H1 (cell line): ENCODE measurements at regions not wholly inside any gene's neighbourhood (a gene's known extent, or its start where the extent isn't known, plus 50 kb on each side); places are given as distances from the start of the nearest gene placed in this dataset.

Source experiments
- CTCF ChIA-PET: fragments of 300-600 bp; sonication (Branson Sonifier 250); formaldehyde crosslinking; loops from one replicate; lab custom pipeline; 2021; ENCODE audit not compliant: partially characterized antibody; lab: Charles Lee
- POLR2A ChIA-PET: fragments of 300-600 bp; sonication (Branson Sonifier 250); formaldehyde crosslinking; loops from one replicate; lab custom pipeline; 2021; ENCODE audit warnings: inconsistent platforms; ENCODE audit not compliant: partially characterized antibody; lab: Charles Lee
- DNase-seq, 2 experiments: peaks; one replicate each; pipeline versions ENCODE4 v3.0.0 to v3.0.0-alpha.2; 2010 to 2022; ENCODE audit warnings: low spot score in 2 of 2, low read depth in 1 of 2, mixed read lengths in 1 of 2
- FAIRE-seq: peaks from 2 replicates; lab custom pipeline; 2011; peaks lifted over from hg19 to GRCh38; lab: Jason Lieb, UNC
- H2AFZ ChIP-seq: 2 replicates; pipeline ENCODE4 v1.8.1; 2012; ENCODE audit warnings: low read length, inconsistent platforms
- H2AK5ac ChIP-seq: 2 replicates; pipeline ENCODE4 v1.6.1; 2013; ENCODE audit warnings: low read depth, low read length
- H2BK120ac ChIP-seq: replicated peaks from 2 replicates; pipeline ENCODE3; 2013; ENCODE audit warnings: low read depth, low read length, inconsistent platforms
- H2BK12ac ChIP-seq: 2 replicates; pipeline ENCODE4 v1.6.1; 2013; ENCODE audit warnings: low read depth, low read length
- H2BK15ac ChIP-seq: 2 replicates; pipeline ENCODE4 v1.6.1; 2013; ENCODE audit warnings: low read length
- H2BK20ac ChIP-seq: 2 replicates; pipeline ENCODE4 v1.6.1; 2013; ENCODE audit warnings: low read length
- H2BK5ac ChIP-seq: 2 replicates; pipeline ENCODE4 v1.6.1; 2013; ENCODE audit warnings: low read depth, low read length
- H3K14ac ChIP-seq: 2 replicates; pipeline ENCODE4 v1.6.1; 2013; ENCODE audit warnings: inconsistent platforms; ENCODE audit not compliant: insufficient read length
- H3K18ac ChIP-seq: 2 replicates; pipeline ENCODE4 v1.6.1; 2013; ENCODE audit warnings: low read length; ENCODE audit errors: extremely low read depth
- H3K23ac ChIP-seq: 2 replicates; pipeline ENCODE4 v1.6.1; 2013; ENCODE audit warnings: inconsistent platforms; ENCODE audit not compliant: insufficient read length
- H3K23me2 ChIP-seq: 2 replicates; pipeline ENCODE4 v1.6.1; 2013; ENCODE audit warnings: low read depth, low read length
- H3K27ac ChIP-seq: 2 replicates; pipeline ENCODE4 v1.6.1; 2011; ENCODE audit warnings: low read depth, low read length, inconsistent platforms
- H3K27me3 ChIP-seq, 4 experiments: replicated peaks in 1 of 4; 1 replicate in 1 of 4; 2 replicates in 3 of 4; pipeline versions ENCODE4 v1.6.1 to v1.8.1; 2011 to 2013; ENCODE audit warnings: low read length in 3 of 4, mild to moderate bottlenecking in 3 of 4, inconsistent platforms in 2 of 4, mixed read lengths in 2 of 4, moderate library complexity in 1 of 4; ENCODE audit not compliant: control insufficient read depth in 3 of 4, insufficient read depth in 3 of 4; ENCODE audit errors: extremely low read depth in 1 of 4
- H3K36me3 ChIP-seq, 4 experiments: 2 replicates each; pipeline versions ENCODE4 v1.6.1 to v1.8.1; 2011 to 2013; ENCODE audit warnings: mild to moderate bottlenecking in 4 of 4, low read length in 3 of 4, moderate library complexity in 2 of 4, control low read depth in 1 of 4, inconsistent platforms in 1 of 4; ENCODE audit not compliant: insufficient read depth in 4 of 4, control insufficient read depth in 2 of 4
- H3K4ac ChIP-seq: replicated peaks from 2 replicates; pipeline ENCODE3; 2013; ENCODE audit warnings: low read length, low read depth, mixed read lengths, inconsistent platforms; ENCODE audit not compliant: insufficient read length
- H3K4me1 ChIP-seq, 4 experiments: replicated peaks in 1 of 4; 1 replicate in 1 of 4; 2 replicates in 3 of 4; pipeline versions ENCODE4 v1.6.1 to v1.8.1; 2011 to 2013; ENCODE audit warnings: low read length in 3 of 4, inconsistent platforms in 2 of 4, mixed read lengths in 1 of 4; ENCODE audit not compliant: insufficient read depth in 4 of 4, control insufficient read depth in 3 of 4
- H3K4me2 ChIP-seq, 2 experiments: 2 replicates each; pipeline versions ENCODE4 v1.6.1 to v1.8.1; 2011 to 2013; ENCODE audit warnings: low read depth in 2 of 2, low read length in 2 of 2, control low read depth in 1 of 2, inconsistent platforms in 1 of 2, mild to moderate bottlenecking in 1 of 2; ENCODE audit not compliant: insufficient read depth in 1 of 2
- H3K4me3 ChIP-seq, 4 experiments: fragments of 200-600, 300-600 bp in 1 of 4; sonication (generic), shearing (Covaris generic), sonication (Bioruptor Twin) in 1 of 4; 2 replicates each; pipeline versions ENCODE4 v1.5.1 to v1.8.1; 2011 to 2016; ENCODE audit warnings: low read length in 4 of 4, low read depth in 3 of 4, control low read depth in 2 of 4, inconsistent platforms in 2 of 4, mild to moderate bottlenecking in 2 of 4, mixed read lengths in 1 of 4, moderate library complexity in 1 of 4; ENCODE audit not compliant: insufficient read depth in 2 of 4; ENCODE audit errors: extremely low read depth in 1 of 4
- H3K56ac ChIP-seq: replicated peaks from 2 replicates; pipeline ENCODE3; 2013; ENCODE audit warnings: low read depth, mild to moderate bottlenecking, mixed read lengths, low read length, inconsistent platforms; ENCODE audit not compliant: insufficient read length
- H3K79me1 ChIP-seq: 2 replicates; pipeline ENCODE4 v1.6.1; 2013; ENCODE audit warnings: low read depth, low read length, control low read depth
- H3K79me2 ChIP-seq, 2 experiments: 2 replicates each; pipeline versions ENCODE4 v1.6.1 to v1.8.1; 2012 to 2013; ENCODE audit warnings: low read length in 2 of 2, mild to moderate bottlenecking in 2 of 2, inconsistent platforms in 1 of 2; ENCODE audit not compliant: insufficient read depth in 2 of 2, control insufficient read depth in 1 of 2
- H3K9ac ChIP-seq, 4 experiments: replicated peaks in 1 of 4; 1 replicate in 1 of 4; 2 replicates in 3 of 4; pipeline versions ENCODE4 v1.6.1 to v1.8.1; 2011 to 2013; ENCODE audit warnings: low read depth in 3 of 4, low read length in 3 of 4, control low read depth in 2 of 4, mild to moderate bottlenecking in 2 of 4, moderate library complexity in 2 of 4, inconsistent platforms in 1 of 4; ENCODE audit errors: extremely low read depth in 1 of 4
- H3K9me3 ChIP-seq, 2 experiments: 2 replicates each; pipeline versions ENCODE4 v1.6.1 to v1.8.1; 2012 to 2013; ENCODE audit warnings: mild to moderate bottlenecking in 2 of 2, moderate library complexity in 2 of 2, control low read depth in 1 of 2, inconsistent platforms in 1 of 2, low read depth in 1 of 2, low read length in 1 of 2, mixed read lengths in 1 of 2; ENCODE audit not compliant: insufficient read depth in 2 of 2
- H4K20me1 ChIP-seq, 2 experiments: replicated peaks in 1 of 2; 2 replicates each; pipeline versions ENCODE3 to v1.8.1; 2011 to 2013; ENCODE audit warnings: inconsistent platforms in 2 of 2, low read length in 2 of 2, mild to moderate bottlenecking in 1 of 2; ENCODE audit not compliant: insufficient read depth in 2 of 2, control insufficient read depth in 1 of 2
- H4K5ac ChIP-seq: 2 replicates; pipeline ENCODE4 v1.6.1; 2013; ENCODE audit warnings: low read length, low read depth, mixed read lengths, inconsistent platforms; ENCODE audit not compliant: insufficient read length
- H4K8ac ChIP-seq: 2 replicates; pipeline ENCODE4 v1.8.0; 2013; ENCODE audit warnings: mild to moderate bottlenecking, moderate library complexity, low read length, inconsistent platforms; ENCODE audit not compliant: insufficient read depth; ENCODE audit errors: extremely low read depth
- H4K91ac ChIP-seq: replicated peaks from 2 replicates; pipeline ENCODE3; 2013; ENCODE audit warnings: low read length, mixed read lengths, inconsistent platforms; ENCODE audit not compliant: insufficient read length
- ASH2L ChIP-seq: fragments of 200-600, 300-600 bp; sonication (generic); IDR thresholded peaks from one replicate; pipeline ENCODE4 v1.7.1; 2017; ENCODE audit warnings: low read length
- ATF3 ChIP-seq: IDR thresholded peaks from 2 replicates; pipeline ENCODE4 v1.6.1; 2011; ENCODE audit warnings: low read depth, mild to moderate bottlenecking, low read length; ENCODE audit not compliant: insufficient read depth
- CBX8 ChIP-seq: fragments of 300-800, 300-1000 bp; sonication (generic); IDR thresholded peaks from 2 replicates; pipeline ENCODE4 v1.7.1; 2016; ENCODE audit warnings: low read depth, low read length, borderline replicate concordance
- CTBP2 ChIP-seq: IDR thresholded peaks from 2 replicates; pipeline ENCODE4 v1.7.0; 2011; ENCODE audit warnings: borderline replicate concordance, mild to moderate bottlenecking, moderate library complexity, mixed read lengths, low read length; ENCODE audit not compliant: insufficient read depth, insufficient read length
- E2F6 ChIP-seq: IDR thresholded peaks from 2 replicates; pipeline ENCODE4 v1.6.1; 2012; ENCODE audit warnings: inconsistent platforms
- EZH2 ChIP-seq: fragments of 200-600 bp; sonication (generic); IDR thresholded peaks from 2 replicates; pipeline ENCODE4 v1.7.1; 2012; ENCODE audit warnings: low read depth, mild to moderate bottlenecking, moderate library complexity, low read length, inconsistent platforms; ENCODE audit not compliant: severe bottlenecking
- JUN ChIP-seq: IDR thresholded peaks from 2 replicates; pipeline ENCODE4 v1.6.1; 2011; ENCODE audit warnings: low read depth, mild to moderate bottlenecking, improper control_type of control experiment, low read length
- JUND ChIP-seq: IDR thresholded peaks from 2 replicates; pipeline ENCODE4 v1.6.1; 2011; ENCODE audit warnings: mild to moderate bottlenecking, improper control_type of control experiment, low read length
- KDM4A ChIP-seq: IDR thresholded peaks from one replicate; pipeline ENCODE4 v1.7.1; 2012; ENCODE audit warnings: low read depth, mild to moderate bottlenecking, moderate library complexity, low read length, inconsistent platforms; ENCODE audit not compliant: severe bottlenecking
- KDM5A ChIP-seq: fragments of 200-600 bp; IDR thresholded peaks from 2 replicates; pipeline ENCODE4 v1.7.1; 2012; ENCODE audit warnings: mild to moderate bottlenecking, low read length, inconsistent platforms, mixed read lengths
- SP1 ChIP-seq: IDR thresholded peaks from 2 replicates; pipeline ENCODE4 v1.6.1; 2011; ENCODE audit warnings: low read depth, low read length
- TAF7 ChIP-seq: optimal IDR thresholded peaks from 2 replicates; pipeline ENCODE3; 2011; ENCODE audit warnings: low read depth, mild to moderate bottlenecking, inconsistent platforms, low read length, moderate library complexity, borderline replicate concordance
- ZNF274 ChIP-seq: IDR thresholded peaks from 2 replicates; pipeline ENCODE4 v1.7.0; 2012; ENCODE audit warnings: low read length, borderline replicate concordance; ENCODE audit errors: extremely low read depth
- WGBS, 2 experiments: shearing (Covaris generic) in 1 of 2; methylation state at CpG; one replicate each; pipeline versions ENCODE4 v1.1.6 to v1.1.7; 2013 to 2015; ENCODE audit warnings: low lambda C conversion rate in 2 of 2, mixed read lengths in 2 of 2, inconsistent platforms in 1 of 2, low coverage in 1 of 2, missing lambda C conversion rate in 1 of 2; ENCODE audit not compliant: insufficient replicate concordance in 2 of 2, insufficient coverage in 1 of 2, insufficient read length in 1 of 2; ENCODE audit errors: extremely low coverage in 1 of 2, missing lambda C conversion rate in 1 of 2; 5-methylcytosine and 5-hydroxymethylcytosine counted together

- no peak overlapping the region for H3K4me2 ChIP-seq
- POLR2A ChIA-PET: no interaction called here
- FAIRE-seq: no peak
Measured at GRCh38 chr2:152822676-152823075, 104.3 kb downstream of the ARL6IP6 start.

More at GRCh38 chr2:152822676-152823075, 104.3 kb downstream of the ARL6IP6 start:
- no peaks in the 10 kb centered on the region for H4K20me1 ChIP-seq
- no peaks in the 10 kb centered on the region for H3K9me3 ChIP-seq
- no peaks in the 10 kb centered on the region for H3K23me2 ChIP-seq
- no peak overlapping the region for H2AK5ac ChIP-seq
- no peak overlapping the region for H4K8ac ChIP-seq
- no peaks in the 10 kb centered on the region for H3K79me2 ChIP-seq
- H3K56ac ChIP-seq: no peak overlapping the region
- 0 out of 2 replicates have a peak overlapping the region, but pooled peaks have one; percentile 11 for H2AFZ ChIP-seq
- no peak overlapping the region for H3K9ac ChIP-seq
- 90% methylated on average over 5 of the region's 5 CpGs; no CpG with 5 or more reads in 1 of the 2 experiments for WGBS, 2 experiments
- no peak overlapping the region for H2BK20ac ChIP-seq
- H3K27ac ChIP-seq: no peak overlapping the region
- TF ChIP-seq ATF3: no peak
- no peak for TF ChIP-seq JUND
- TF ChIP-seq KDM4A: no peak
- TF ChIP-seq KDM5A: no peak
- TF ChIP-seq JUN: no peak
- TF ChIP-seq CBX8: no peak
- TF ChIP-seq CTBP2: no peak
- TF ChIP-seq SP1: no peak
- TF ChIP-seq ASH2L: no peak
- no peak for TF ChIP-seq EZH2
- no peak for TF ChIP-seq E2F6
- no peak for TF ChIP-seq ZNF274
- no peak for TF ChIP-seq TAF7
- no peak overlapping the region for H4K91ac ChIP-seq
- no peak overlapping the region for H3K4ac ChIP-seq
- H3K79me1 ChIP-seq: no peaks in the 10 kb centered on the region
- H3K27me3 ChIP-seq: no peaks in the 10 kb centered on the region
- no peak overlapping the region for H3K23ac ChIP-seq
- peaks cover 0 to 3% (median under 1%) of the 10 kb centered on the region in 4 experiments; a peak in 2 of 7 replicates for H3K4me1 ChIP-seq
- no peak overlapping the region for H3K18ac ChIP-seq
- CTCF ChIA-PET: no interaction called here
- no peak overlapping the region for H2BK120ac ChIP-seq
- H3K36me3 ChIP-seq: no peaks in the 10 kb centered on the region
- no peak overlapping the region for H2BK12ac ChIP-seq
- H3K4me3 ChIP-seq: no peak overlapping the region
- no peak overlapping the region for H2BK15ac ChIP-seq
- H4K5ac ChIP-seq: no peak overlapping the region
- no peak overlapping the region for H3K14ac ChIP-seq
- DNase-seq: no peak
- no peak overlapping the region for H2BK5ac ChIP-seq
